Fibroblast of lung (primary cell): ENCODE measurements at regions not wholly inside any gene's neighbourhood (a gene's known extent, or its start where the extent isn't known, plus 50 kb on each side); places are given as distances from the start of the nearest gene placed in this dataset.

Experiments used
- DNase-seq, 2 donors: peaks; one replicate each; pipeline versions ENCODE4 v3.0.0 to v3.0.0-alpha.2; 2010; ENCODE audit warnings: low read depth in 2 of 2
- H2AFZ ChIP-seq: 2 replicates; pipeline ENCODE4 v1.5.1; 2012; ENCODE audit warnings: low read length, control low read depth, inconsistent platforms
- H3K27ac ChIP-seq: 2 replicates; pipeline ENCODE4 v1.5.1; 2011; ENCODE audit warnings: low read length, control low read depth; ENCODE audit not compliant: insufficient read depth
- H3K27me3 ChIP-seq: 2 replicates; pipeline ENCODE4 v1.5.1; 2011; ENCODE audit warnings: mild to moderate bottlenecking, low read length; ENCODE audit not compliant: control insufficient read depth, insufficient read depth
- H3K36me3 ChIP-seq: 2 replicates; pipeline ENCODE4 v1.5.1; 2011; ENCODE audit warnings: low read length; ENCODE audit not compliant: control insufficient read depth, insufficient read depth
- H3K4me1 ChIP-seq: 2 replicates; pipeline ENCODE4 v1.5.1; 2011; ENCODE audit warnings: low read length; ENCODE audit not compliant: control insufficient read depth, insufficient read depth; ENCODE audit errors: extremely low read depth
- H3K4me2 ChIP-seq: 2 replicates; pipeline ENCODE4 v1.5.1; 2011; ENCODE audit warnings: low read length, control low read depth; ENCODE audit not compliant: insufficient read depth; ENCODE audit errors: extremely low read depth
- H3K4me3 ChIP-seq, 4 experiments: fragments of 200-600 bp in 1 of 4; sonication (generic) in 1 of 4; replicated peaks in 1 of 4; 2 replicates each; pipeline ENCODE4 v1.5.1; 2011 to 2016; ENCODE audit warnings: low read length in 4 of 4, low read depth in 3 of 4, mild to moderate bottlenecking in 3 of 4, control low read depth in 2 of 4, inconsistent platforms in 1 of 4, mixed read lengths in 1 of 4; ENCODE audit not compliant: insufficient read depth in 1 of 4; ENCODE audit errors: control extremely low read depth in 1 of 4
- H3K79me2 ChIP-seq: 2 replicates; pipeline ENCODE4 v1.5.1; 2012; ENCODE audit warnings: mild to moderate bottlenecking, low read length, inconsistent platforms; ENCODE audit not compliant: control insufficient read depth, insufficient read depth
- H3K9ac ChIP-seq: 2 replicates; pipeline ENCODE4 v1.5.1; 2011; ENCODE audit warnings: mild to moderate bottlenecking, low read length, control low read depth; ENCODE audit not compliant: insufficient read depth
- H3K9me3 ChIP-seq: 2 replicates; pipeline ENCODE4 v1.5.1; 2012; ENCODE audit warnings: low read depth, low read length; ENCODE audit not compliant: control insufficient read depth, insufficient read depth
- H4K20me1 ChIP-seq: 2 replicates; pipeline ENCODE4 v1.5.1; 2011; ENCODE audit warnings: low read length; ENCODE audit not compliant: control insufficient read depth, insufficient read depth; ENCODE audit errors: extremely low read depth
- EZH2 ChIP-seq: IDR thresholded peaks from 2 replicates; pipeline ENCODE4 v1.5.1; 2012; ENCODE audit warnings: low read length, control low read depth, mild to moderate bottlenecking; ENCODE audit errors: missing control alignments
- TF ChIP-seq, protein P1 (sequence below), 2 donors: IDR thresholded peaks in 1 of 2; conservative IDR thresholded peaks in 1 of 2; 1 replicate in 1 of 2; 2 replicates in 1 of 2; pipeline ENCODE4 v1.5.1; 2011 to 2012; ENCODE audit warnings: low read length in 2 of 2, control low read depth in 1 of 2, inconsistent platforms in 1 of 2, low read depth in 1 of 2, mild to moderate bottlenecking in 1 of 2

- no peaks in the 10 kb centered on the region for H3K36me3 ChIP-seq
- H3K4me2 ChIP-seq, result no peak overlapping the region
- TF ChIP-seq, protein P1, sequence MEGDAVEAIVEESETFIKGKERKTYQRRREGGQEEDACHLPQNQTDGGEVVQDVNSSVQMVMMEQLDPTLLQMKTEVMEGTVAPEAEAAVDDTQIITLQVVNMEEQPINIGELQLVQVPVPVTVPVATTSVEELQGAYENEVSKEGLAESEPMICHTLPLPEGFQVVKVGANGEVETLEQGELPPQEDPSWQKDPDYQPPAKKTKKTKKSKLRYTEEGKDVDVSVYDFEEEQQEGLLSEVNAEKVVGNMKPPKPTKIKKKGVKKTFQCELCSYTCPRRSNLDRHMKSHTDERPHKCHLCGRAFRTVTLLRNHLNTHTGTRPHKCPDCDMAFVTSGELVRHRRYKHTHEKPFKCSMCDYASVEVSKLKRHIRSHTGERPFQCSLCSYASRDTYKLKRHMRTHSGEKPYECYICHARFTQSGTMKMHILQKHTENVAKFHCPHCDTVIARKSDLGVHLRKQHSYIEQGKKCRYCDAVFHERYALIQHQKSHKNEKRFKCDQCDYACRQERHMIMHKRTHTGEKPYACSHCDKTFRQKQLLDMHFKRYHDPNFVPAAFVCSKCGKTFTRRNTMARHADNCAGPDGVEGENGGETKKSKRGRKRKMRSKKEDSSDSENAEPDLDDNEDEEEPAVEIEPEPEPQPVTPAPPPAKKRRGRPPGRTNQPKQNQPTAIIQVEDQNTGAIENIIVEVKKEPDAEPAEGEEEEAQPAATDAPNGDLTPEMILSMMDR (conservative IDR thresholded peaks at IDR 0.05 in 1 of 2, IDR thresholded peaks at IDR 0.05 in 1 of 2; ENCODE audit: low read depth in 1 of 2, low read length in 2 of 2), result no peak
- TF ChIP-seq EZH2, result no peak
Measured at GRCh38 chr22:26751217-26751616, 93.8 kb downstream of the MIAT start.

GRCh38 chr22:26753125-26753862 is 95.9 kb downstream of the MIAT start:
- Histone ChIP-seq H3K4me2 (no peak overlapping the region), H3K4me3 (no peak overlapping the region), H3K9me3 (no peaks in the 10 kb centered on the region), H3K4me1 (no peaks in the 10 kb centered on the region), H2AFZ (no peak overlapping the region), H4K20me1 (no peaks in the 10 kb centered on the region), H3K27ac (no peak overlapping the region), H3K27me3 (no peaks in the 10 kb centered on the region), H3K9ac (no peak overlapping the region), H3K79me2 (no peaks in the 10 kb centered on the region), H3K36me3 (no peaks in the 10 kb centered on the region)
- TF ChIP-seq, protein P1 (conservative IDR thresholded peaks at IDR 0.05 in 1 of 2, IDR thresholded peaks at IDR 0.05 in 1 of 2; ENCODE audit: low read depth in 1 of 2, low read length in 2 of 2), result no peak
- no peak for TF ChIP-seq EZH2
- no peak for DNase-seq

More at GRCh38 chr22:26751217-26751616, 93.8 kb downstream of the MIAT start:
- Histone ChIP-seq H3K27ac (no peak overlapping the region), H3K9me3 (no peaks in the 10 kb centered on the region), H4K20me1 (no peaks in the 10 kb centered on the region), H2AFZ (no peak overlapping the region), H3K9ac (no peak overlapping the region), H3K4me3 (no peak overlapping the region), H3K27me3 (no peaks in the 10 kb centered on the region), H3K4me1 (no peaks in the 10 kb centered on the region), H3K79me2 (no peaks in the 10 kb centered on the region)
- peak in 1 of 2 donors; percentile 57 for DNase-seq

DNA sequence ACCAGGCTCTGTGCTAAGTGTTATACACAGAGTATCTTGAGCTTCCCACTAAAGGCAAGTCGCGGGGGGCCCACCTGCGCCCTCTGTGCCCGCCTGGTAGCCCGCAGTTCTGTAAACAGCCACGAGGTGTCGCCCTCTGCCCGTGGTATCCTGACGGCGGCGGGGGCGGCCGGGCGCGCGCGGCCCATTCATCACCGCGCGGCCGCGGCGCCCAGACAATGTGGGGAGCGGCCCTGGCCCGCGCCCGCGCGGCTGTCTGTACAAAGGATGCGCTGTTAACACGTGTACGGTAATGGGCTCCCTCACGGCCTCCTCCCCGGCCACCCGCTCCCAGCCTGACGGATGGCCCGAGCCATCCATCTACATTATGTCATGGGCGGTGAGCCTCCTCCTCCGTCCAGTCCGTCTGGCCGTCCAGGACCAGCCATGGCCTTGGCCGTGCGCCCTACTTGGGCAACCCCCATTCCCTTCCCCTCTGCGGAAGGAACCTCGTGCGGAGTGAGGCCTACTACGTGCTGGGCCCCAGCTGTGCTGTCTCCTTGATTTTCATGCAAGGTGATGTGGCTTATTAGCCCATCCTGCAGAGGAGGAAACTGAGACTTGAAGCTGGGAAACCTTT is 99.4 kb downstream of the MIAT start:
- no peak overlapping the region for H3K9ac ChIP-seq
- peak; percentile 16 to 89 for DNase-seq
- H3K36me3 ChIP-seq, result no peaks in the 10 kb centered on the region
- no peaks in the 10 kb centered on the region for H4K20me1 ChIP-seq
- no peaks in the 10 kb centered on the region for H3K79me2 ChIP-seq
- no peaks in the 10 kb centered on the region for H3K9me3 ChIP-seq
- no peak overlapping the region for H2AFZ ChIP-seq
- no peak overlapping the region for H3K27ac ChIP-seq
- peak overlapping the region; percentile 58 for H3K4me2 ChIP-seq
- TF ChIP-seq EZH2, result no peak
- TF ChIP-seq, protein P1 (conservative IDR thresholded peaks at IDR 0.05 in 1 of 2, IDR thresholded peaks at IDR 0.05 in 1 of 2; ENCODE audit: low read depth in 1 of 2, low read length in 2 of 2), result peak; percentile 55 to 62
- no peaks in the 10 kb centered on the region for H3K4me1 ChIP-seq
- no peaks in the 10 kb centered on the region for H3K27me3 ChIP-seq
- peak overlapping the region in 1 of 4 experiments; percentile 41 for H3K4me3 ChIP-seq
